GM12892 (cell line): ENCODE measurements at regions not wholly inside any gene's neighbourhood (a gene's known extent, or its start where the extent isn't known, plus 50 kb on each side); places are given as distances from the start of the nearest gene placed in this dataset.

Source experiments
- POLR2A ChIP-seq: IDR thresholded peaks from 2 replicates; pipeline ENCODE4 v1.6.1; 2011; ENCODE audit warnings: low read depth, low read length, control low read depth
- POLR2AphosphoS5 ChIP-seq: IDR thresholded peaks from 2 replicates; pipeline ENCODE4 v1.6.1; 2011; ENCODE audit warnings: low read depth, low read length, control low read depth
- TAF1 ChIP-seq: IDR thresholded peaks from 2 replicates; pipeline ENCODE4 v1.6.1; 2011; ENCODE audit warnings: low read depth, mild to moderate bottlenecking, control low read depth, low read length, borderline replicate concordance

- no peak for TF ChIP-seq POLR2AphosphoS5
- no peak for TF ChIP-seq POLR2A
- no peak for TF ChIP-seq TAF1
Observed at GRCh38 chr9:107810461-107810961, 320.9 kb upstream of the KLF4 start.
